GM23338 (cell line): ENCODE measurements at regions not wholly inside any gene's neighbourhood (a gene's known extent, or its start where the extent isn't known, plus 50 kb on each side); places are given as distances from the start of the nearest gene placed in this dataset.
"Not testable (repeated sequence)": the region's sequence is repeated elsewhere in the genome, so short reads cannot be mapped to it uniquely, and the experiment has no call there.

ENCODE experiments used
- ATAC-seq: fragments of 200-7000 bp; cut with Tn5 transposase; 3 replicates; pipeline ENCODE4 v1.9.1; 2020
- DNase-seq: peaks from one replicate; pipeline ENCODE4 v3.0.0-alpha.2; 2015; ENCODE audit warnings: low spot score
- H2AFZ ChIP-seq: fragments of 200-600 bp; sonication (generic); 2 replicates; pipeline ENCODE4 v1.8.0; 2016; ENCODE audit warnings: antibody characterized with exemption, mild to moderate bottlenecking, moderate library complexity
- H3F3A ChIP-seq: fragments of 200-600 bp; sonication (generic); replicated peaks from 2 replicates; pipeline ENCODE4 v1.8.0; 2017; ENCODE audit warnings: antibody characterized with exemption, mixed run types, low read depth
- H3K27ac ChIP-seq: fragments of 200-600 bp; sonication (generic); 2 replicates; pipeline ENCODE4 v1.6.1; 2016; ENCODE audit warnings: low read depth
- H3K27me3 ChIP-seq: fragments of 200-600 bp; sonication (generic); 2 replicates; pipeline ENCODE4 v1.8.0; 2016; ENCODE audit warnings: mild to moderate bottlenecking, mixed run types, moderate library complexity; ENCODE audit not compliant: insufficient read depth
- H3K36me3 ChIP-seq: fragments of 200-600 bp; sonication (generic); 2 replicates; pipeline ENCODE4 v1.8.0; 2016; ENCODE audit warnings: mild to moderate bottlenecking; ENCODE audit not compliant: insufficient read depth
- H3K4me1 ChIP-seq: fragments of 200-600 bp; sonication (generic); 2 replicates; pipeline ENCODE4 v1.8.0; 2016; ENCODE audit warnings: mild to moderate bottlenecking, moderate library complexity; ENCODE audit not compliant: insufficient read depth
- H3K4me2 ChIP-seq: fragments of 200-600 bp; sonication (generic); 2 replicates; pipeline ENCODE4 v1.7.1; 2017; ENCODE audit warnings: mixed run types
- H3K4me3 ChIP-seq: fragments of 200-600 bp; sonication (generic); 2 replicates; pipeline ENCODE4 v1.6.1; 2016; ENCODE audit warnings: mixed run types
- H3K79me2 ChIP-seq: fragments of 200-600 bp; sonication (generic); replicated peaks from 2 replicates; pipeline ENCODE4 v1.8.0; 2017; ENCODE audit warnings: mild to moderate bottlenecking; ENCODE audit not compliant: insufficient read depth
- H3K9me2 ChIP-seq: fragments of 200-600 bp; sonication (generic); 2 replicates; pipeline ENCODE4 v1.8.0; 2017; ENCODE audit not compliant: insufficient read depth
- H4K20me1 ChIP-seq: fragments of 200-600 bp; sonication (generic); replicated peaks from 2 replicates; pipeline ENCODE4 v1.8.0; 2017; ENCODE audit warnings: mild to moderate bottlenecking; ENCODE audit not compliant: insufficient read depth
- H3K27ac Mint-ChIP-seq: 2 replicates; pipeline ENCODE4 v1.8.0; 2020; ENCODE audit warnings: inconsistent platforms, mild to moderate bottlenecking, moderate library complexity, mixed read lengths
- H3K27me3 Mint-ChIP-seq: 3 replicates; pipeline ENCODE4 v1.8.0; 2022; ENCODE audit warnings: low read depth, mild to moderate bottlenecking, moderate library complexity, mixed read lengths, inconsistent platforms; ENCODE audit not compliant: insufficient read depth, poor library complexity
- H3K36me3 Mint-ChIP-seq: 3 replicates; pipeline ENCODE4 v1.8.0; 2021; ENCODE audit warnings: low read depth, mild to moderate bottlenecking, inconsistent platforms, moderate library complexity, mixed read lengths
- H3K4me1 Mint-ChIP-seq: 3 replicates; pipeline ENCODE4 v1.8.0; 2020; ENCODE audit warnings: mild to moderate bottlenecking, inconsistent platforms, mixed read lengths
- H3K4me3 Mint-ChIP-seq: 3 replicates; pipeline ENCODE4 v1.8.0; 2021; ENCODE audit warnings: moderate library complexity, mild to moderate bottlenecking, inconsistent platforms, mixed read lengths
- H3K9me3 Mint-ChIP-seq: 3 replicates; pipeline ENCODE4 v1.8.0; 2020; ENCODE audit warnings: moderate library complexity, mild to moderate bottlenecking, inconsistent platforms, mixed read lengths
- CREB1 ChIP-seq: fragments of 250-450 bp; sonication (Bioruptor Pico); IDR thresholded peaks from 2 replicates; pipeline ENCODE4 v1.5.0; 2020; ENCODE audit warnings: low read depth, mild to moderate bottlenecking, moderate library complexity
- CTCF ChIP-seq, 2 experiments: fragments of 200-600 bp in 1 of 2; sonication (generic) in 1 of 2; conservative IDR thresholded peaks; 2 replicates each; pipeline versions ENCODE4 v1.5.1 to v1.6.1; 2016 to 2017; ENCODE audit warnings: antibody characterized with exemption in 2 of 2, low read depth in 2 of 2, mild to moderate bottlenecking in 2 of 2, moderate library complexity in 1 of 2
- ETS1 ChIP-seq: IDR thresholded peaks from 2 replicates; pipeline ENCODE4 v1.6.1; 2016; ENCODE audit warnings: antibody characterized with exemption
- EZH2 ChIP-seq: fragments of 200-600 bp; sonication (generic); IDR thresholded peaks from one replicate; pipeline ENCODE4 v1.8.0; 2017; ENCODE audit warnings: antibody characterized with exemption, mild to moderate bottlenecking, low read depth; ENCODE audit not compliant: unreplicated experiment
- EZH2phosphoT487 ChIP-seq: fragments of 200-600 bp; sonication (generic); IDR thresholded peaks from one replicate; pipeline ENCODE4 v1.8.1; 2018; ENCODE audit warnings: antibody characterized with exemption; ENCODE audit not compliant: unreplicated experiment
- JUNB ChIP-seq: IDR thresholded peaks from one replicate; pipeline ENCODE4 v1.6.1; 2016; ENCODE audit warnings: antibody characterized with exemption; ENCODE audit not compliant: unreplicated experiment
- POLR2AphosphoS5 ChIP-seq: IDR thresholded peaks from 2 replicates; pipeline ENCODE4 v1.6.1; 2016; ENCODE audit warnings: antibody characterized with exemption, low read depth
- STAT1 ChIP-seq: IDR thresholded peaks from one replicate; pipeline ENCODE4 v1.6.1; 2016; ENCODE audit warnings: antibody characterized with exemption; ENCODE audit not compliant: unreplicated experiment
- ZNF114 ChIP-seq: fragments of 250-450 bp; sonication (Bioruptor Pico); IDR thresholded peaks from 2 replicates; pipeline ENCODE4 v1.5.0; 2020; ENCODE audit warnings: mild to moderate bottlenecking, moderate library complexity
- ZNF331 ChIP-seq: fragments of 250-450 bp; sonication (Bioruptor Pico); IDR thresholded peaks from 2 replicates; pipeline ENCODE4 v1.5.0; 2020; ENCODE audit warnings: low read depth, mild to moderate bottlenecking, moderate library complexity
- ZNF462 ChIP-seq: fragments of 250-450 bp; sonication (Bioruptor Pico); IDR thresholded peaks from 2 replicates; pipeline ENCODE4 v1.5.0; 2020; ENCODE audit warnings: mild to moderate bottlenecking, moderate library complexity

- TF ChIP-seq CREB1 (CRISPR knock-in tag) (no peak), EZH2 (no peak), JUNB (no peak)
These were observed 1162.8 kb upstream of the TMEFF2 start (continued) for GRCh38 chr2:193357508-193357907.

GRCh38 chr2:193352665-193353242 lies 1158.0 kb upstream of the TMEFF2 start:
- not testable (repeated sequence) for ATAC-seq, H4K20me1 ChIP-seq, H3K27me3 Mint-ChIP-seq, H3K4me3 Mint-ChIP-seq, H3K27ac ChIP-seq, H2AFZ ChIP-seq, H3K36me3 Mint-ChIP-seq, DNase-seq, H3K4me1 Mint-ChIP-seq, H3K27ac Mint-ChIP-seq, H3F3A ChIP-seq, H3K9me3 Mint-ChIP-seq, H3K9me2 ChIP-seq, H3K4me2 ChIP-seq, H3K79me2 ChIP-seq, H3K4me3 ChIP-seq, H3K27me3 ChIP-seq, H3K36me3 ChIP-seq
- peaks cover 12% of the 10 kb centered on the region for H3K4me1 ChIP-seq

- no peaks in the 10 kb centered on the region for H3K36me3 ChIP-seq
- H3K4me1 ChIP-seq: peaks cover 12% of the 10 kb centered on the region
- no peaks in the 10 kb centered on the region for H3K9me2 ChIP-seq
- Mint-ChIP-seq H3K4me3 (no peak overlapping the region), H3K27me3 (no peaks in the 10 kb centered on the region), H3K27ac (no peak overlapping the region), H3K36me3 (peaks cover 4% of the 10 kb centered on the region; the same call in 2 of the 3 replicates), H3K9me3 (no peaks in the 10 kb centered on the region), H3K4me1 (peaks cover 14% of the 10 kb centered on the region)
- H3K27me3 ChIP-seq: no peaks in the 10 kb centered on the region
- no peak overlapping the region for H3K4me2 ChIP-seq
- H3K79me2 ChIP-seq: no peaks in the 10 kb centered on the region
- H2AFZ ChIP-seq: no peak overlapping the region
- TF ChIP-seq ZNF462 (CRISPR knock-in tag) (no peak), CTCF (conservative IDR thresholded peaks at IDR 0.05; ENCODE audit: low read depth in 2 of 2) (no peak), ETS1 (no peak), CREB1 (CRISPR knock-in tag) (no peak), STAT1 (no peak), EZH2 (no peak), EZH2phosphoT487 (no peak), POLR2AphosphoS5 (no peak), JUNB (no peak), ZNF331 (CRISPR knock-in tag) (no peak), ZNF114 (no peak)
- DNase-seq: no peak
- H3F3A ChIP-seq: no peaks in the 10 kb centered on the region
- no peak overlapping the region for H3K4me3 ChIP-seq
- no peak for ATAC-seq
- no peaks in the 10 kb centered on the region for H4K20me1 ChIP-seq
- no peak overlapping the region for H3K27ac ChIP-seq
These were observed 1155.8 kb upstream of the TMEFF2 start for GRCh38 chr2:193350509-193350908.
